HG02678 (cell line): ENCODE measurements at regions not wholly inside any gene's neighbourhood (a gene's known extent, or its start where the extent isn't known, plus 50 kb on each side); places are given as distances from the start of the nearest gene placed in this dataset.
"Not testable (repeated sequence)": the region's sequence is repeated elsewhere in the genome, so short reads cannot be mapped to it uniquely, and the experiment has no call there.

ENCODE experiments used
- ATAC-seq: cut with Tn5 transposase; IDR thresholded peaks from one replicate; pipeline ENCODE4 v1.9.1; 2021; ENCODE audit warnings: mild to moderate bottlenecking, moderate library complexity; ENCODE audit not compliant: unreplicated experiment

GRCh38 chr2:166831930-166832329, 56.4 kb upstream of the XIRP2 start:
- ATAC-seq = no peak

GRCh38 chr2:166825914-166826313, 62.4 kb upstream of the XIRP2 start:
- no peak for ATAC-seq

DNA sequence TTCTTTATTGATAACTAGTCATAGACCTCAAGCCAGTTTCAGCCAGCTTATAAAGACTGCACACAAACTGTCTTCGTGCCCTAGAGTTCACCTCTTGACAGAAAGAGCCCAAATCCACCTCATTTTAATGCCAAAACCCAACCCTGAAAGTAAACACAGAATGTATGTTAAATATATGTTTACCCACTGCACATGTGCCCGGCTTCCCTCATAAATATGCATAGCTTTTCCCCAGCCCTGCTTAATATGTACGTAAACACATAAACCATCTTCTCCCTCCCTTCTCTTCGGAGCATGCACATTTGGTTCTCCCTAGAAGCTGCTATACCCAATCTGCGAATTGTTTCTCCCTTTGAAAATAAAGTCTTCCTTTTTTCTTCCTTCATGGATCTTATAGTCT, 73.9 kb upstream of the XIRP2 start:
- ATAC-seq = no peak

DNA sequence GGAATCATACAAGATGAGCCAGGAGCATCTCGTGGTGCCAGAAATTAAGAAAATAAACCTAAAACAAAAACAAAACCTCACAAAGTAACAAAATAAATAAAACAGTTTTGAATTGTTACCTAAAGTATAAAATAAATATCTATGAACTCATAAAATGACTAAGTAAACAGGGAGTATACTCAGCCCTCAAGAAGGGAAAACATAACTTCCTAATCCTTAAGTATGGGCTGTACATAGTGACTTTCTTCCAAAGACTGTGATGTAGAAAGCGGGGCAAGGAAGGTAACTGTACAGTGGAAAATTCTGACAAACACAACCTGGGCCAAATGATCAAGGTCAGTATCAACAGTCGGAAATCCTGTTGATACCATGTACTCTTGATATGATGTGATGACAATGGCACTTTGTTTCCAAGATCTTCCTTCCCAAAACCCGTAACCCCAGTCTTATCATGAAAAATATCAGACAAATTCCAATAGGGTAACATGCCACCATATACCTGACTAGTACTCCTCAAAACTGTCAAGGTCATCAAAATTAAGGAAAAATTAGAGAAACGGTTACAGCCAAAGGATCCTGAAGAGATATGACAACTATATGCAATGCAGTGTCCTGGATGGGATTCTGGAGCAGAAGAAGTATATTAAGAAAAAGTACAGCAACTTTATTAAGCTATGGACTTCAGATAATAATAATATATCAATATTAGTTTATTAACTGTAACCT, 76.0 kb upstream of the XIRP2 start:
- no peak for ATAC-seq

DNA sequence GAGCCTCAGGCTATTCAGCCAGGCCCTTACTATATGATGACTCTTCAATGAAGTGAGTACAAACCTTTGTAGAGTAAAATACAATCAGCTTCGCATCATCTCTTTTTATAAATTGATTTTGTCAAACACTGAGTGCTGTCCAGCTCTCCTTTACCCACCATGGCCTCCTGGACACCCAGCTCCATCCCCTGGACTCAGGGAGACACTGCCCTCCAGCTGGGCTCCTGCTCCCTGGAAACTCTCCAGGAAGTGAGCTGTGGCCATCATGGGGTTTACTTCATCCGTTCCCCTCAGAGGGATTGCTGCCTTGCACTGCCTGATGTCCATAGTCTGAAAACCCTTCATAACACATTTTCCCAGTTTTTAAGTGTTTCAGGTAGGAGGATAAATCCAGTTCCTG, 82.5 kb upstream of the XIRP2 start:
- ATAC-seq = no peak

DNA sequence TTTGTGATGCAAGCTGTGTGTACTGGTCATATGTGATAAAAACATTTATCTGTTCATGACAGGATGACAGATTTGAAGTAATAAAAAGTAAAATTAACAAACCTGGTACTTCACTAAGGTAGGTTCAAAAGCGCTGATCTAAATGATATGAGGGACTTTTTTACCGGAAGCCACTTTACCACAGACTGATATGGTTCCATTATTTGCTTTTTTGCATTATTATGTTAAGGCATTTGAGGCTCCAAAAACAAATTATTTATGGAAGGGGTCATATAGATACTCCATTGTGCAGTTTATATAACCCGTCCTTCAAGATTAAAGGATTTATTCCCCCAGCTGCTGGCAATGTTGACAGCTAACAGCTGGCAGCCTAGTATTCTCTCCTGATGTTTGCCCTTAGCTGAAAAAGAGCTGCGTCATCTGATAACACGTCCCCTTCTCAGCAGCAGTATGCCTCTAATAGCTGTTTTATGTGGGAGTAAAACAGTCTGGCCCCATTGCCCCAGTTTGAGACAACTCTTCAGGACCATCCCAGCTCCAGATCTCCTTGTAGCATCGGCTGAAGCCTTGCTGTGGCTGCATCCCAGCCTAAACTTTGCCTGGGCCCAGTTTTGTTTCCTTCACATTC, 84.8 kb upstream of the XIRP2 start:
- ATAC-seq = no peak

DNA sequence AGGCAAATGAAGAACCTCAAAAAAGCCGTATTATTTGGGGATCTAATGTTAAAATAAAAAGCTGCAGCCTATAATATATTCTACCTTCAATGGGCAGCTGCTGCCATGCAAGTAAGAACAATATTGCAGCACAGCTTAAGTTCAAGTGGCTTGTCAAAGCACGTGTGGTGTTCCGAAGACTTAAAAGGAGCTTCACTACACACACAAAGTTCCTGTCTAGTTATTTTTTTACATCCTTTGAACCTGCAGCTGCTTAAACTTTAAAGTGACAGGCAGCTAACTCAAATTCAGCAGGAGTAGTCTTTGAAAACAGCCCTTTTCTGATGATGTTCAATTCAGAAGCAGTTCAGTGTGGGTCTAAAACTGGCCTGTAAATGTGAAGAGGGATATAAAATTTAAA, 85.8 kb upstream of the XIRP2 start:
- no peak for ATAC-seq

GRCh38 chr2:166792808-166793207, 95.5 kb upstream of the XIRP2 start:
- ATAC-seq = no peak

GRCh38 chr2:166786707-166787106, 101.6 kb upstream of the XIRP2 start:
- ATAC-seq = no peak

- ATAC-seq = no peak
These were observed 103.9 kb upstream of the XIRP2 start for GRCh38 chr2:166784296-166784946.

- ATAC-seq = no peak
These were observed 113.1 kb upstream of the XIRP2 start for GRCh38 chr2:166775176-166775575.

GRCh38 chr2:166773308-166773949, 114.9 kb upstream of the XIRP2 start:
- ATAC-seq = no peak

GRCh38 chr2:166768393-166769123, 119.7 kb upstream of the XIRP2 start:
- peak; percentile 84 for ATAC-seq

- not testable (repeated sequence) for ATAC-seq
These were observed 121.4 kb upstream of the XIRP2 start for GRCh38 chr2:166766769-166767322.

- ATAC-seq = no peak
These were observed 122.1 kb upstream of the XIRP2 start for GRCh38 chr2:166766220-166766619.

GRCh38 chr2:166765141-166765540, 123.1 kb upstream of the XIRP2 start:
- no peak for ATAC-seq

DNA sequence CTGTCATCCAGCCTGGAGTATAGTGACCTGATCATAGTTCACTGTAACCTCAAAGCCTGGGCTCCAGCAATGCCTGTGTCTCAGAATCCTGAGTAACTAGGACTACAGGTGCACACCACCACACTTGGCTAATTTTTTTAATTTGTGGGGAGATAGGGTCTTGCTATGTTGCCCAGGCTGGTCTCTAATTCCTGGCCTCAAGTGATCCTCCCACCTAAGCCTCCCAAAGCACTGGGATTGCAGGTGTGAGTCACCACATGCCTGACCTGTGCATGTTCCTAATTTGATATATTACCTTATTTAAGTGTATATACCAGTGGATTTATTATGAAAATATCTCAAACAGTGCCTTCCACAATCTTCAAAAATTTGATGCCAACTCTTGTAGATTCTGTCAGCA, 123.6 kb upstream of the XIRP2 start:
- no peak for ATAC-seq

GRCh38 chr2:166764216-166764615, 124.1 kb upstream of the XIRP2 start:
- no peak for ATAC-seq

GRCh38 chr2:166762746-166763145, 125.5 kb upstream of the XIRP2 start:
- ATAC-seq = no peak

- no peak for ATAC-seq
These were observed 129.3 kb upstream of the XIRP2 start for GRCh38 chr2:166758956-166759355.

DNA sequence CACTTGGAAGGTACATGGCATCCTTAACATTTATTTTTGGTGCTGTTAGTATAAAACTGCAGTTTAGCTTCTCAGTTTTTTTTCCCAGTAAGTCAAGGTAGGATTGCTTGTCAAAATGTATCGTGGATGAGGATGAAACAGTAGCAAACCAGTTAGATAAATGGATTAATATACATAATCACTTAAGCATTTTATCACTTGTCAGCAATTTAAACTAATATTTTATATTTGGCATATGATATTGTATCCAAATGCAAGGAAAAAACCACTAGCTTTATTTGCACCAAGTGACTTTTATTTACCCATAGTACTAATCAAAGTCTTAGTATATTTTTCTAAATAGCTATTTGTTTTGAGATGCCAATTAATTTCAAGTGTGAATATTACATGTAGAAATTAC, 137.7 kb upstream of the XIRP2 start:
- no peak for ATAC-seq
